ENCODE measurements at regions not wholly inside any gene's neighbourhood (a gene's known extent, or its start where the extent isn't known, plus 50 kb on each side); places are given as distances from the start of the nearest gene placed in this dataset.

DNA sequence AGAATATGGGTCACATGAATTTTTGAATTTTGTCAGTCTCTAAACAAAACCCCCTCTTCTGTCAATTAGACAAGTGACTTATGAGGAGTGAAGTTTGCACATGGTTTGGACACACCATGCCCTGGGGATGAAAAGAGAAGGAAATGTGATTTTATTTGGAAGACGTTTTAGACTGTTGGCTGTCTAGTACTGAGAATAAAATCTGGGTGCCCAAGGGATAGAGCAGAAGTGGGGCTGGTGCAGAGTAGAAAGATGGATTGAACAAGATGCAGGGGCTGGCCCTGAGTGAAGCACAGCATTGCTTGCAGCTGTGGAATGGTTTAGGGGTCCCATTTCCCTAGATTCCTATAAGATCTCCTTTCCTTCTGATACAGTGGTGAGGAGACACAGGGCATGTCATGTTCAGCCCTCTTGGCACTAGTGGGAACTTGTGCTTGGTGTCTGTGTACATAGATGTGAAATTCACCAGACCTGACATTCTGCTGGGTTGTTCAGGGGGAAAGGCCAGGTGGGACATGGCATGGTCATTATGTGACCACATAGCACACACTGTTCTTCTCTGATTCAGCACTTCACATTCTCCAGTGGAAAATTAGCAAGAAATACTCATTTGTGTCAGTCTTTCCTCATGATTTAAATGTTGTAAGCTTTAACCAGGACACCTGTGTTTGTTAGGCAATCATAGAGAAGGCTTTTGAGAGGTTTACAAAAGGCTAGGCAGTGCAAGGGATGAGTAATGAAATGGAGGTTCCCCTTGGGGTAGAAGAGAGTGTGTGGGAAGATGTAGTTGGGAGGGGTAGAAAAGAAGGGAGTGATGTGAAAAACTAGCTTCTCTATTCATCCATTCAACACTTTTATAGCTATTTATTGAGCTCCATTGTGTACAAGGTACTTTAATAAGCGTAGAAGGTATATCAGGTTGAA lies 202.3 kb upstream of the IGF1 start:
- Histone ChIP-seq H3K9ac (ENCODE audit: low read length) (no peak overlapping the region), H4K8ac (ENCODE audit: low read depth, low read length) (no peak overlapping the region), H3K4ac (ENCODE audit: low read depth, low read length) (no peak overlapping the region), H2BK5ac (ENCODE audit: low read length) (no peak overlapping the region), H3K36me3 (ENCODE audit: control insufficient read depth, insufficient read depth, low read length) (no peaks in the 10 kb centered on the region), H3K4me1 (ENCODE audit: control insufficient read depth, low read depth, low read length) (no peaks in the 10 kb centered on the region), H3K27me3 (ENCODE audit: insufficient read depth, low read length, poor library complexity) (peaks cover 2% of the 10 kb centered on the region), H2BK120ac (ENCODE audit: low read depth, low read length) (no peak overlapping the region), H4K5ac (ENCODE audit: low read length) (no peak overlapping the region), H3K79me1 (ENCODE audit: low read length) (no peaks in the 10 kb centered on the region), H3K4me3 (ENCODE audit: low read length) (no peak overlapping the region), H2BK15ac (replicated peaks; ENCODE audit: low read depth) (no peak overlapping the region), H3K4me2 (ENCODE audit: low read length) (no peak overlapping the region), H3K23ac (ENCODE audit: low read length) (no peak overlapping the region), H3K18ac (ENCODE audit: low read length) (no peak overlapping the region), H3K56ac (ENCODE audit: low read length) (no peak overlapping the region), H2AK5ac (ENCODE audit: low read length) (no peak overlapping the region), H3K79me2 (ENCODE audit: control insufficient read depth, insufficient read depth, low read length) (no peaks in the 10 kb centered on the region), H3K27ac (ENCODE audit: low read depth, low read length) (no peak overlapping the region)
- WGBS (ENCODE audit: extremely low coverage, insufficient coverage, low lambda C conversion rate) = no CpG with 5 or more reads among the region's 2 CpGs
- no peak for DNase-seq

DNA sequence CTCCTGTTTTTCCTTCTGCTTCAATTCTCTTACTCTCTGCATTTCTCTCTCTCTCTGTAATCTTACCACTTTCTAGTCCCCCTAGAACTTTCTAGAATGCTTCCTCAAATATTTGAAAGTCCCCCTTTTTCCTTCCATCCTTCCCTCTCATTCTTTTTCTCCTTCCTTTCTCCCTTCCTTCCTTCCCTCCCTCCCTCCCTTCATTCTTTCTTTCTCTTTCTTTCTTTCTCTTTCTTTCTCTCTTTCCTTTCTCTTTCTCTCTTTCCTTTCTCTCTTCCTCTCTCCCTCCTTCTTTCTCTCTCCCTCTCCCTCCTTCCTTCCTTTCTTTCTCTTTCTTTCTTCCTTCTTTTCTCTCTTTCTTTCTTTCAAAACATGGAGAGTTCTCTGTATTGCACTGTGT lies 201.4 kb upstream of the IGF1 start:
- no peak overlapping the region for H4K5ac ChIP-seq (ENCODE audit: low read length)
- H3K4me3 ChIP-seq (ENCODE audit: low read length) = no peak overlapping the region
- no peaks in the 10 kb centered on the region for H3K4me1 ChIP-seq (ENCODE audit: control insufficient read depth, low read depth, low read length)
- H3K27me3 ChIP-seq (ENCODE audit: insufficient read depth, low read length, poor library complexity) = peaks cover 2% of the 10 kb centered on the region
- no peak for DNase-seq
- H4K8ac ChIP-seq (ENCODE audit: low read depth, low read length) = no peak overlapping the region
- no peak overlapping the region for H3K56ac ChIP-seq (ENCODE audit: low read length)
- no peaks in the 10 kb centered on the region for H3K79me2 ChIP-seq (ENCODE audit: control insufficient read depth, insufficient read depth, low read length)
- H3K18ac ChIP-seq (ENCODE audit: low read length) = no peak overlapping the region
- H2BK15ac ChIP-seq (replicated peaks; ENCODE audit: low read depth) = no peak overlapping the region
- no peak overlapping the region for H2BK120ac ChIP-seq (ENCODE audit: low read depth, low read length)
- no peaks in the 10 kb centered on the region for H3K79me1 ChIP-seq (ENCODE audit: low read length)
- H3K9ac ChIP-seq (ENCODE audit: low read length) = no peak overlapping the region
- H2BK5ac ChIP-seq (ENCODE audit: low read length) = no peak overlapping the region
- H3K4me2 ChIP-seq (ENCODE audit: low read length) = no peak overlapping the region
- H3K23ac ChIP-seq (ENCODE audit: low read length) = no peak overlapping the region
- H2AK5ac ChIP-seq (ENCODE audit: low read length) = no peak overlapping the region
- H3K4ac ChIP-seq (ENCODE audit: low read depth, low read length) = no peak overlapping the region
- no peaks in the 10 kb centered on the region for H3K36me3 ChIP-seq (ENCODE audit: control insufficient read depth, insufficient read depth, low read length)
- H3K27ac ChIP-seq (ENCODE audit: low read depth, low read length) = no peak overlapping the region

DNA sequence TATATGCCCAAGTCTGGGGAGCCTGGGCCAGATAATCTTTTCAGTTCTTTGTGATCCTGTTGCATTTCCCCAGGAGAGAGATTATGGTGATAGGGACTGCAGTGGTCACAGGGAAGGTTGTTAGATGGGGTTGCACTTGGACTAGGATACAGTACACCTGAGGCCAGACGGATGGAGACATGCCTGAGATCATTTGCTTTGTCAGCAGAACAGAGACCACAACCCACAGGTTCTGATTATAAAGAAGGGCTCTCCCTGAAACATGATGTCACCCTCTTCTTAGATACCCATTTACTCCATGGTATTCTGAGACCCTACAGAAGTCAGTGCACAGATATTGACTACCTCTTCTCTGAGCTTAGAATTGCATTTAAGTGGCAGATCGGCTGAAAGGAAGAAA lies 200.9 kb upstream of the IGF1 start:
- no CpG with 5 or more reads among the region's 2 CpGs for WGBS (ENCODE audit: extremely low coverage, insufficient coverage, low lambda C conversion rate)
- H2BK15ac ChIP-seq (replicated peaks; ENCODE audit: low read depth) = no peak overlapping the region

DNA sequence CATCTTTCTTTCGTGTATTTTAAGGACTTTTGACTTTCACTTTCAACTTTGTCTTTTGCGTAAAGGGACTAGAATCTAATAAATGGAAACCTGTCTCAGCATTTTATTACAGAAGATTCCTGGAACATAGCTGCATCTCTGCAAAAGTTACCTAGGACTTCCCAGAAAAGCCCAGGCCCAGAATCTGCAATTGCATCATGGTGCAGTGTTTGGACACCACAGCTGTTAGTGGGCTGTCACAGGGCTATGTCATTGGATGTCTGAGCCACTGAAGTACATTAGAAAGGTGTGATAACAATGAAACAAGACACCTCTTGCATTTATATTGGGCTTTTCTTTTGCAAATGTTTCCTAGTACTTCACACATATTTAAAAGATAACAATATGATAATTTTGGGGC lies 199.9 kb upstream of the IGF1 start:
- Histone ChIP-seq H3K4me1 (ENCODE audit: control insufficient read depth, low read depth, low read length) (no peaks in the 10 kb centered on the region), H3K79me1 (ENCODE audit: low read length) (no peaks in the 10 kb centered on the region), H3K4me3 (ENCODE audit: low read length) (no peak overlapping the region), H3K4me2 (ENCODE audit: low read length) (no peak overlapping the region), H4K8ac (ENCODE audit: low read depth, low read length) (no peak overlapping the region), H3K79me2 (ENCODE audit: control insufficient read depth, insufficient read depth, low read length) (no peaks in the 10 kb centered on the region), H2BK5ac (ENCODE audit: low read length) (no peak overlapping the region), H2AK5ac (ENCODE audit: low read length) (no peak overlapping the region), H3K4ac (ENCODE audit: low read depth, low read length) (no peak overlapping the region), H3K36me3 (ENCODE audit: control insufficient read depth, insufficient read depth, low read length) (no peaks in the 10 kb centered on the region), H2BK120ac (ENCODE audit: low read depth, low read length) (no peak overlapping the region), H4K5ac (ENCODE audit: low read length) (no peak overlapping the region), H3K18ac (ENCODE audit: low read length) (no peak overlapping the region), H3K27ac (ENCODE audit: low read depth, low read length) (no peak overlapping the region), H3K56ac (ENCODE audit: low read length) (no peak overlapping the region), H3K23ac (ENCODE audit: low read length) (no peak overlapping the region), H3K27me3 (ENCODE audit: insufficient read depth, low read length, poor library complexity) (peaks cover 2% of the 10 kb centered on the region), H2BK15ac (replicated peaks; ENCODE audit: low read depth) (no peak overlapping the region), H3K9ac (ENCODE audit: low read length) (no peak overlapping the region)
- peak; percentile 8 for DNase-seq
- WGBS (ENCODE audit: extremely low coverage, insufficient coverage, low lambda C conversion rate) = no CpG with 5 or more reads among the region's 2 CpGs

More for the DNA sequence above, 200.9 kb upstream of the IGF1 start:
- Histone ChIP-seq H3K79me1 (ENCODE audit: low read length) (no peaks in the 10 kb centered on the region), H4K8ac (ENCODE audit: low read depth, low read length) (no peak overlapping the region), H3K9ac (ENCODE audit: low read length) (no peak overlapping the region), H3K4ac (ENCODE audit: low read depth, low read length) (no peak overlapping the region), H2BK120ac (ENCODE audit: low read depth, low read length) (no peak overlapping the region), H3K36me3 (ENCODE audit: control insufficient read depth, insufficient read depth, low read length) (no peaks in the 10 kb centered on the region), H2BK5ac (ENCODE audit: low read length) (no peak overlapping the region), H4K5ac (ENCODE audit: low read length) (no peak overlapping the region), H3K4me2 (ENCODE audit: low read length) (no peak overlapping the region), H3K27ac (ENCODE audit: low read depth, low read length) (no peak overlapping the region), H3K23ac (ENCODE audit: low read length) (no peak overlapping the region), H3K18ac (ENCODE audit: low read length) (no peak overlapping the region), H2AK5ac (ENCODE audit: low read length) (no peak overlapping the region), H3K56ac (ENCODE audit: low read length) (no peak overlapping the region), H3K4me3 (ENCODE audit: low read length) (no peak overlapping the region), H3K27me3 (ENCODE audit: insufficient read depth, low read length, poor library complexity) (peaks cover 2% of the 10 kb centered on the region), H3K4me1 (ENCODE audit: control insufficient read depth, low read depth, low read length) (no peaks in the 10 kb centered on the region), H3K79me2 (ENCODE audit: control insufficient read depth, insufficient read depth, low read length) (no peaks in the 10 kb centered on the region)
- no peak for DNase-seq

DNA sequence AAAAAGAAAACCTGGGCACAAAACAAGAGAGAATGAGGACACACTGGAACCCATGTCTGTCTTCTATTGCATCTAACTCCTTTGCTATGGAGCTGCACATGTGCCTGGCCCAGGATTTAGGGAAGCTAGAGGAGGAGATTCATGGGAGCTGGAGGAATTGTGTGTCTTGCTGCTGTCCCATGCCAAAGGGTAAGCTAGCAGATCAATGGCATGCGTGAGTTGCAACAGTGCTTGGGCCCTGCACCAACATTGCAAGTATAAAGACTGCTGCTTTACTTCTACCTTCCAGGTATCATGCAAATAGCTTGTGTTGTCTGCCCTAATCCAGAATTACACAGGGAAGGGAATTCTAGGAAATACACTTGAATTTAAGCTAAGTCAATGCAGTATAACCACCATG lies 196.4 kb upstream of the IGF1 start:
- Histone ChIP-seq H3K27ac (ENCODE audit: low read depth, low read length) (no peak overlapping the region), H3K18ac (ENCODE audit: low read length) (no peak overlapping the region), H2BK120ac (ENCODE audit: low read depth, low read length) (no peak overlapping the region), H3K9ac (ENCODE audit: low read length) (no peak overlapping the region), H3K27me3 (ENCODE audit: insufficient read depth, low read length, poor library complexity) (peaks cover 2% of the 10 kb centered on the region), H3K23ac (ENCODE audit: low read length) (no peak overlapping the region), H3K4me3 (ENCODE audit: low read length) (no peak overlapping the region), H2AK5ac (ENCODE audit: low read length) (no peak overlapping the region), H3K4me2 (ENCODE audit: low read length) (no peak overlapping the region), H3K4ac (ENCODE audit: low read depth, low read length) (no peak overlapping the region), H2BK15ac (replicated peaks; ENCODE audit: low read depth) (no peak overlapping the region), H3K4me1 (ENCODE audit: control insufficient read depth, low read depth, low read length) (no peaks in the 10 kb centered on the region), H4K8ac (ENCODE audit: low read depth, low read length) (no peak overlapping the region), H3K79me2 (ENCODE audit: control insufficient read depth, insufficient read depth, low read length) (no peaks in the 10 kb centered on the region), H2BK5ac (ENCODE audit: low read length) (no peak overlapping the region), H4K5ac (ENCODE audit: low read length) (no peak overlapping the region), H3K79me1 (ENCODE audit: low read length) (no peaks in the 10 kb centered on the region), H3K56ac (ENCODE audit: low read length) (no peak overlapping the region), H3K36me3 (ENCODE audit: control insufficient read depth, insufficient read depth, low read length) (no peaks in the 10 kb centered on the region)
- WGBS (ENCODE audit: extremely low coverage, insufficient coverage, low lambda C conversion rate) = no CpG with 5 or more reads among the region's 1 CpG
- no peak for DNase-seq

DNA sequence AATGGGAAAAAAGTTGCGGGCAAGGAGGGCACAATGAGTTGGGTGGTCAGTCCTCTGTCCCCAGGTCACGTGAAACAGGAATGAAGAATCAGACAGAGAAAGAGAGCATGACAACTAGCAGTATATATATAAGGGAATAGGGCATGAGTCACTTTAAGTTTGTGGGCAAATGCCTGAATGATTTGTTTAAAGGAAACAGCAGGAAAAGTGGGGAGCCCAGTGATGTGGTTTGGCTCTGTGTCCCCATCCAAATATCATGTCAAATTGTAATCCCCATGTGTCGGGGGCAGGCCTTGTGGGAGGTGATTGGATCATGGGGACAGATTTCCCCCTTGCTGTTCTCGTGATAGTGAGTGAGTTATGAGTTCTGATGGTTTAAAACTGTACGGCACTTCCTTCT lies 195.3 kb upstream of the IGF1 start:
- Histone ChIP-seq H2BK120ac (ENCODE audit: low read depth, low read length) (no peak overlapping the region), H3K79me1 (ENCODE audit: low read length) (no peaks in the 10 kb centered on the region), H3K27ac (ENCODE audit: low read depth, low read length) (no peak overlapping the region), H3K27me3 (ENCODE audit: insufficient read depth, low read length, poor library complexity) (peaks cover 2% of the 10 kb centered on the region), H3K36me3 (ENCODE audit: control insufficient read depth, insufficient read depth, low read length) (no peaks in the 10 kb centered on the region), H3K4me2 (ENCODE audit: low read length) (no peak overlapping the region), H2AK5ac (ENCODE audit: low read length) (no peak overlapping the region), H3K9ac (ENCODE audit: low read length) (no peak overlapping the region), H3K18ac (ENCODE audit: low read length) (no peak overlapping the region), H3K4me1 (ENCODE audit: control insufficient read depth, low read depth, low read length) (no peaks in the 10 kb centered on the region), H4K8ac (ENCODE audit: low read depth, low read length) (no peak overlapping the region), H3K4me3 (ENCODE audit: low read length) (no peak overlapping the region), H2BK15ac (replicated peaks; ENCODE audit: low read depth) (no peak overlapping the region), H4K5ac (ENCODE audit: low read length) (no peak overlapping the region), H2BK5ac (ENCODE audit: low read length) (no peak overlapping the region), H3K23ac (ENCODE audit: low read length) (no peak overlapping the region), H3K56ac (ENCODE audit: low read length) (no peak overlapping the region), H3K4ac (ENCODE audit: low read depth, low read length) (no peak overlapping the region), H3K79me2 (ENCODE audit: control insufficient read depth, insufficient read depth, low read length) (no peaks in the 10 kb centered on the region)
- no peak for DNase-seq
- WGBS (ENCODE audit: extremely low coverage, insufficient coverage, low lambda C conversion rate) = no CpG with 5 or more reads among the region's 5 CpGs
